ENCODE measurements at regions not wholly inside any gene's neighbourhood (a gene's known extent, or its start where the extent isn't known, plus 50 kb on each side); places are given as distances from the start of the nearest gene placed in this dataset.

- TF ChIP-seq CTCF (IDR thresholded peaks at IDR 0.05) (no peak), POLR2AphosphoS5 (IDR thresholded peaks at IDR 0.05) (no peak), POLR2A (IDR thresholded peaks at IDR 0.05) (no peak), EP300 (IDR thresholded peaks at IDR 0.05) (no peak)
These were observed 79.7 kb upstream of the WNT7B start for GRCh38 chr22:46056546-46057245.

Data from stomach (tissue), 4 donors.